GM21381 (cell line): ENCODE measurements at regions not wholly inside any gene's neighbourhood (a gene's known extent, or its start where the extent isn't known, plus 50 kb on each side); places are given as distances from the start of the nearest gene placed in this dataset.
A peak's percentile ranks its signal among the peaks of the same experiment; 100 is the strongest.
"Not testable (repeated sequence)": the region's sequence is repeated elsewhere in the genome, so short reads cannot be mapped to it uniquely, and the experiment has no call there.

Experiments used
- ATAC-seq: cut with Tn5 transposase; IDR thresholded peaks from one replicate; pipeline ENCODE4 v1.9.1; 2021; ENCODE audit warnings: mild to moderate bottlenecking, moderate library complexity; ENCODE audit not compliant: unreplicated experiment

GRCh38 chr3:5729852-5730251, 542.3 kb downstream of the EDEM1 start:
- ATAC-seq, result no peak

DNA sequence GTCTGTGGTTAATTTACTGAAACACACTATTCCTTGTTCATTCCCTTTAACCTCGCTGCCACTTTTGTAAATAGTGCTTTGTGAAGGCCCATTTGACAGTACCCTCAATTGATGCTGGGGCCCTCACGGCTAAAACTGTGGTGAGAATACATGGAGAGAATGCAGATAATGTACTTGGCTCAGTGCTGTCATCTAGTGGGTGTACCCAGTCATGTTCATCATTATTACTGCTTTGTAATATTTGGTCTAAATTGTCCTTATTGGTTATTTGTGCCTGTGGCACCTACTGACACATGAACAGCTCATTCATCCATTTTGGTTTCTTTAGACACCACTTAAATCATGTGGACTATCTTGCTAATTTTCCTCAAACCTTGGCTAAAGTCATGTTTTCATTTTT, 543.6 kb downstream of the EDEM1 start:
- ATAC-seq, result no peak

DNA sequence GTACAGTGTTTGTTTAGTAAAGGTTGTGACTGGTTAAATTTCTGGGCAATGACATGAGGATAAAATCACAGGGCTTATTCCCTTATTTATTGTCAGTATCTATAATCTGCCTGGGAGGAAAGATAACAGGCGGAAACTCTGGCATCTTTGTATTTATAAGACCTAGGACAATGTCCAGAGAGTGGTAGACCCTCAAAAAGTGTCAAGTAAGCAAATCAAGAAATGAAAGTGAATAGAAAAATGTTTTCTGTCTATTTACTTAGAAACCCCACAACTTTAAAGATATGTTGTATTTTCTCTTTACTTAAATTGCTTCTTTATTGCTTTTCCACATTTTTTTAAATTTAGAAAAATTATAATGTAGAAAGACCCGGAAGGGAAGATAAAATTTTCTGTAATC, 544.6 kb downstream of the EDEM1 start:
- ATAC-seq, result no peak

- ATAC-seq, result no peak
These were observed 546.5 kb downstream of the EDEM1 start for GRCh38 chr3:5733995-5734394.

GRCh38 chr3:5735896-5736295, 548.4 kb downstream of the EDEM1 start:
- ATAC-seq, result no peak

- ATAC-seq, result no peak
These were observed 551.9 kb downstream of the EDEM1 start for GRCh38 chr3:5739299-5739935.

GRCh38 chr3:5739949-5740348, 552.4 kb downstream of the EDEM1 start:
- ATAC-seq, result no peak

- ATAC-seq, result no peak
These were observed 553.5 kb downstream of the EDEM1 start for GRCh38 chr3:5741017-5741416.

- ATAC-seq, result no peak
These were observed 562.6 kb downstream of the EDEM1 start for GRCh38 chr3:5750091-5750490.

GRCh38 chr3:5750874-5751640, 563.5 kb downstream of the EDEM1 start:
- ATAC-seq, result no peak

GRCh38 chr3:5754602-5755001, 567.1 kb downstream of the EDEM1 start:
- ATAC-seq, result peak; percentile 86

DNA sequence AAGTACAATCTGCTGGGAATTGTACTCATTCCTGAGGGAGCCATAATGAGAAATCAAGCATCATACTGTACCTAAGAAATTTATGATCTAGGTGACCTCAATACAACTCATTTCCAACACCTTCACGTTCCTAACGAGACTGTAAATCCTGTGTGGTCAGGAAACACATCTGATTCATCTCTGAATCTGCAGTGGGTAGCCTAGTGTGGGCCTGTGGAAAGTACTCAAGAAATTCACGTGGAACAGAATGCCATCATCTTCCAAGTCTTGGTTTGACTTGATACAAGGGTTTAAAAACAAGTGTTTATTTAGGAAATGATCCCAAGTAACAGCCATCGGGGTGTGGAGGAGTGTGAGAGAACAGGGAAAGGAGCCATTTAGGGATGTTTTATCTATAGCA, 568.9 kb downstream of the EDEM1 start:
- no peak for ATAC-seq

- peak; percentile 47 for ATAC-seq
These were observed 569.8 kb downstream of the EDEM1 start for GRCh38 chr3:5757213-5757804.

DNA sequence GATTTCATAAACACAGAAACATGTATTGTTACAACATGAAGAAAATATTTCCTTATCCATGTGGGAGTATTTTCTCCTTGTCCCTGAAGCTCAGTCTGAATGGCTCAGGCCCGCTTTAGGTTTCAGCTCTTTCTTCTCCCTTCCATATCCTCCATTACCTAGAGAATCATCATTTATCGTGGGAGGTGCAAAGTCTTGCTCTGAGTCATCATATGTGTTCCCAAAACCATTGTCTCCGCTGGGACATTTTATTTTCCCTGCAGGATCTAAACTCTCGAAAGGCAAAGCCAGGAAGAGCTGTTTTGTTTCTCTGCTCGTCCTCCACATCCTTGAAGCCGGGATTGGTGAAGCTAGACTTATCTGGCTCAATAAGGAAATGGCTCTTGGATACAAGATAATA, 571.2 kb downstream of the EDEM1 start:
- ATAC-seq, result no peak

GRCh38 chr3:5762506-5762905, 575.0 kb downstream of the EDEM1 start:
- no peak for ATAC-seq

DNA sequence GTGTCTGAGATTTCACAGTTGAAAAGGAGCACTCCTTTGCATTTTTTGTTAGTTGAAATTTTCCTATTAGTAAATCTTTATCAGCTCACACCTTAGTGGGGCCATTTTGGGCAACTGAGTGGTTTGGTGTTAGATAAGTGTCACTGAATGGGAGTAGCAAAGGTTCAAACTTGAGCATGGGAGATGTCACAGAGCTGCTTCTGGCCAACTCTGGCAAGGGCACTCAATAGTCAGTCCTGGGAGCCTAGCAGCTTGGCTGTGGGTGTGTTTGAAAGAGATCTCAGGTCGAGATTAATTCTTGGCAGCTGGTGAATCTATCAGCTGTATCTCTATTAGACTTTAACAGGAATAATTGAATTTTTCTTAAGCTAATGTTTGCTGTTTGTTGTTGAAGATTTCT, 579.3 kb downstream of the EDEM1 start:
- peak; percentile 52 for ATAC-seq

GRCh38 chr3:5767304-5767703, 579.8 kb downstream of the EDEM1 start:
- ATAC-seq, result no peak

- ATAC-seq, result no peak
These were observed 580.9 kb downstream of the EDEM1 start for GRCh38 chr3:5768281-5768945.

DNA sequence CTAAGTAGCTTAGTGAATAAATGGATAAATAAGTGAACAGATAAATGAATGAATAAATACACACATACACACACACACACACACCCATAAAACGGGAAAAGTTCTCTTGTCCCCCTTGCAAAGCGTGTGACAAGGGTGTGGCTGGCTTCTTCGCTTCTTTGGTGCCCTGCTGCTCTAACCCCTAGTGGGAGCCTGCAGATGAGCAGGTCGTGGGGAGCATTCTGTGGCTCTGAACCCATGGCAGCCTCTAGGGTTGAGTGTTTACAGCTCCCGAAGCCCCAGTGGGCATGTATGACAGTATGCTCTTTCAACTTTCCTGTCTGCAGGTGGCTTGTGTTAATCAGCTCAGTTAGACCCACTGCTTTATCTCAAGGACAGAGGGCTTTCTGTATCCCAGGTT, 582.3 kb downstream of the EDEM1 start:
- no peak for ATAC-seq

GRCh38 chr3:5774337-5774736, 586.8 kb downstream of the EDEM1 start:
- no peak for ATAC-seq

DNA sequence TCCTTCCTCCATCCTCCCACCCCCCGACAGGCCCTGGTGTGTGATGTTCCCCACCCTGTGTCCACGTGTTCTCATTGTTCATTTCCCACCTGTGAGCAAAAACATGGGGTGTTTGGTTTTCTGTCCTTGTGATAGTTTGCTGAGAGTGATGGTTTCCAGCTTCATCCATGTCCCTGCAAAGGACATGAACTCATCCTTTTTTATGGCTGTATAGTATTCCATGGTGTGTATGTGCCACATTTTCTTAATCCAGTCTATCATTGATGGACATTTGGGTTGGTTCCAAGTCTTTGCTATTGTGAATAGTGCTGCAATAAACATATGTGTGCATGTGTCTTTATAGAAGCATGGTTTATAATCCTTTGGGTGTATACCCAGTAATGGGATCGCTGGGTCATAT, 587.6 kb downstream of the EDEM1 start:
- ATAC-seq, result not testable (repeated sequence)

- ATAC-seq, result no peak
These were observed 597.2 kb downstream of the EDEM1 start for GRCh38 chr3:5784690-5785089.
